Nephron (organoid): ENCODE measurements at regions not wholly inside any gene's neighbourhood (a gene's known extent, or its start where the extent isn't known, plus 50 kb on each side); places are given as distances from the start of the nearest gene placed in this dataset.

Experiments used
- H3K27ac Mint-ChIP-seq, 3 experiments: 2 replicates each; pipeline ENCODE4 v1.8.0; 2020; ENCODE audit warnings: mixed read lengths in 3 of 3, mild to moderate bottlenecking in 2 of 3, moderate library complexity in 1 of 3
- H3K27me3 Mint-ChIP-seq: 2 replicates; pipeline ENCODE4 v1.8.0; 2021; ENCODE audit warnings: low read depth, mild to moderate bottlenecking, moderate library complexity, mixed read lengths
- H3K36me3 Mint-ChIP-seq: 2 replicates; pipeline ENCODE4 v1.8.0; 2020; ENCODE audit warnings: low read depth, mixed read lengths
- H3K4me1 Mint-ChIP-seq: 2 replicates; pipeline ENCODE4 v1.8.0; 2020; ENCODE audit warnings: mixed read lengths
- H3K4me3 Mint-ChIP-seq, 3 experiments: 2 replicates each; pipeline ENCODE4 v1.8.0; 2020; ENCODE audit warnings: mild to moderate bottlenecking in 3 of 3, mixed read lengths in 3 of 3, moderate library complexity in 2 of 3
- H3K9me3 Mint-ChIP-seq: 2 replicates; pipeline ENCODE4 v1.8.0; 2020; ENCODE audit warnings: mixed read lengths
- CTCF ChIP-seq, 3 experiments: fragments of 200-600 bp; sonication (generic); IDR thresholded peaks; one replicate each; pipeline ENCODE4 v1.5.0; 2021; ENCODE audit warnings: antibody characterized with exemption in 3 of 3; ENCODE audit not compliant: unreplicated experiment in 3 of 3

- no peak overlapping the region for H3K4me3 Mint-ChIP-seq
- H3K27ac Mint-ChIP-seq, result no peak overlapping the region
- H3K4me1 Mint-ChIP-seq, result peaks cover 10% of the 10 kb centered on the region
- no peaks in the 10 kb centered on the region for H3K36me3 Mint-ChIP-seq
- TF ChIP-seq CTCF (IDR thresholded peaks at IDR 0.05; ENCODE audit: unreplicated experiment in 3 of 3), result no peak
- no peaks in the 10 kb centered on the region for H3K9me3 Mint-ChIP-seq
- H3K27me3 Mint-ChIP-seq, result no peaks in the 10 kb centered on the region
Observed at GRCh38 chr7:130877236-130877990, 143.4 kb upstream of the KLF14 start.

- no peaks in the 10 kb centered on the region for H3K9me3 Mint-ChIP-seq
- no peak overlapping the region for H3K4me3 Mint-ChIP-seq
- no peak for TF ChIP-seq CTCF (IDR thresholded peaks at IDR 0.05; ENCODE audit: unreplicated experiment in 3 of 3)
- H3K27ac Mint-ChIP-seq, result no peak overlapping the region
- no peaks in the 10 kb centered on the region for H3K36me3 Mint-ChIP-seq
- no peaks in the 10 kb centered on the region for H3K27me3 Mint-ChIP-seq
- peaks cover 10% of the 10 kb centered on the region for H3K4me1 Mint-ChIP-seq
Observed at GRCh38 chr7:130877991-130878305, 143.9 kb upstream of the KLF14 start.

- Mint-ChIP-seq H3K36me3 (no peaks in the 10 kb centered on the region), H3K27me3 (no peaks in the 10 kb centered on the region), H3K27ac (no peak overlapping the region), H3K4me3 (no peak overlapping the region), H3K4me1 (peaks cover 10% of the 10 kb centered on the region), H3K9me3 (no peaks in the 10 kb centered on the region)
- no peak for TF ChIP-seq CTCF (IDR thresholded peaks at IDR 0.05; ENCODE audit: unreplicated experiment in 3 of 3)
Observed at GRCh38 chr7:130878785-130879184, 144.8 kb upstream of the KLF14 start.

GRCh38 chr7:130879191-130879590 lies 145.2 kb upstream of the KLF14 start:
- H3K36me3 Mint-ChIP-seq, result no peaks in the 10 kb centered on the region
- H3K27ac Mint-ChIP-seq, result no peak overlapping the region
- H3K4me1 Mint-ChIP-seq, result peaks cover 10% of the 10 kb centered on the region
- H3K27me3 Mint-ChIP-seq, result no peaks in the 10 kb centered on the region
- no peaks in the 10 kb centered on the region for H3K9me3 Mint-ChIP-seq
- no peak for TF ChIP-seq CTCF (IDR thresholded peaks at IDR 0.05; ENCODE audit: unreplicated experiment in 3 of 3)
- no peak overlapping the region for H3K4me3 Mint-ChIP-seq

GRCh38 chr7:130880668-130881067 lies 146.7 kb upstream of the KLF14 start:
- Mint-ChIP-seq H3K4me3 (no peak overlapping the region), H3K27ac (no peak overlapping the region), H3K4me1 (peaks cover 3% of the 10 kb centered on the region), H3K9me3 (no peaks in the 10 kb centered on the region), H3K36me3 (no peaks in the 10 kb centered on the region), H3K27me3 (peaks cover 8% of the 10 kb centered on the region)
- no peak for TF ChIP-seq CTCF (IDR thresholded peaks at IDR 0.05; ENCODE audit: unreplicated experiment in 3 of 3)

GRCh38 chr7:130881091-130881798 lies 147.2 kb upstream of the KLF14 start:
- no peak overlapping the region for H3K4me3 Mint-ChIP-seq
- no peak for TF ChIP-seq CTCF (IDR thresholded peaks at IDR 0.05; ENCODE audit: unreplicated experiment in 3 of 3)
- no peaks in the 10 kb centered on the region for H3K9me3 Mint-ChIP-seq
- peaks cover 8% of the 10 kb centered on the region for H3K27me3 Mint-ChIP-seq
- no peak overlapping the region for H3K27ac Mint-ChIP-seq
- H3K36me3 Mint-ChIP-seq, result no peaks in the 10 kb centered on the region
- H3K4me1 Mint-ChIP-seq, result peaks cover 3% of the 10 kb centered on the region
